GM19452 (cell line): ENCODE measurements at regions not wholly inside any gene's neighbourhood (a gene's known extent, or its start where the extent isn't known, plus 50 kb on each side); places are given as distances from the start of the nearest gene placed in this dataset.
"Not testable (repeated sequence)": the region's sequence is repeated elsewhere in the genome, so short reads cannot be mapped to it uniquely, and the experiment has no call there.

Experiments used
- ATAC-seq: cut with Tn5 transposase; IDR thresholded peaks from one replicate; pipeline ENCODE4 v1.9.1; 2021; ENCODE audit not compliant: unreplicated experiment

- no peak for ATAC-seq
These were observed 816.6 kb downstream of the EPHA3 start for GRCh38 chr3:89923921-89924610.

GRCh38 chr3:89925976-89926375 is 818.6 kb downstream of the EPHA3 start:
- no peak for ATAC-seq

- no peak for ATAC-seq
These were observed 825.5 kb downstream of the EPHA3 start for GRCh38 chr3:89932882-89933281.

- ATAC-seq, result not testable (repeated sequence)
These were observed 837.0 kb downstream of the EPHA3 start for GRCh38 chr3:89944461-89944860.

- no peak for ATAC-seq
These were observed 839.5 kb downstream of the EPHA3 start for GRCh38 chr3:89946884-89947283.

- ATAC-seq, result no peak
These were observed 840.0 kb downstream of the EPHA3 start for GRCh38 chr3:89947337-89947954.

- no peak for ATAC-seq
These were observed 840.6 kb downstream of the EPHA3 start for GRCh38 chr3:89948008-89948407.

- no peak for ATAC-seq
These were observed 843.4 kb downstream of the EPHA3 start for GRCh38 chr3:89950772-89951171.

- no peak for ATAC-seq
These were observed 846.7 kb downstream of the EPHA3 start for GRCh38 chr3:89954137-89954536.

- no peak for ATAC-seq
These were observed 847.7 kb downstream of the EPHA3 start for GRCh38 chr3:89955156-89955555.

GRCh38 chr3:89957451-89957850 is 850.0 kb downstream of the EPHA3 start:
- ATAC-seq, result no peak

- not testable (repeated sequence) for ATAC-seq
These were observed 850.7 kb downstream of the EPHA3 start for GRCh38 chr3:89958163-89958562.

- no peak for ATAC-seq
These were observed 856.9 kb downstream of the EPHA3 start for GRCh38 chr3:89964347-89964746.

- no peak for ATAC-seq
These were observed 859.6 kb downstream of the EPHA3 start for GRCh38 chr3:89966877-89967665.

- ATAC-seq, result no peak
These were observed 863.9 kb downstream of the EPHA3 start for GRCh38 chr3:89971329-89971728.

- ATAC-seq, result no peak
These were observed 865.7 kb downstream of the EPHA3 start for GRCh38 chr3:89973156-89973555.

GRCh38 chr3:89974903-89975519 is 867.6 kb downstream of the EPHA3 start:
- ATAC-seq, result no peak

GRCh38 chr3:89983449-89983848 is 876.0 kb downstream of the EPHA3 start:
- ATAC-seq, result no peak

- ATAC-seq, result no peak
These were observed 897.9 kb downstream of the EPHA3 start for GRCh38 chr3:90005281-90005847.

- ATAC-seq, result no peak
These were observed 900.5 kb downstream of the EPHA3 start for GRCh38 chr3:90007778-90008499.

GRCh38 chr3:90010341-90010740 is 902.9 kb downstream of the EPHA3 start:
- no peak for ATAC-seq
